GM12878 (cell line): ENCODE measurements at regions not wholly inside any gene's neighbourhood (a gene's known extent, or its start where the extent isn't known, plus 50 kb on each side); places are given as distances from the start of the nearest gene placed in this dataset.

Source experiments
- ATAC-seq: fragments of 200-7000 bp; cut with Tn5 transposase; 3 replicates; pipeline ENCODE4 v1.9.1; 2020; ENCODE audit warnings: mild to moderate bottlenecking, moderate library complexity
- BruUV-seq: library from RNA; stranded (reverse); fragments of 400-500 nt; replicated peaks from 2 replicates; lab custom pipeline; 2021; lab: Mats Ljungman, UMichigan
- CTCF ChIA-PET: fragments of 300-600 bp; sonication (Branson Sonifier 250); formaldehyde crosslinking; extraction: SDS; loops from one replicate; lab custom pipeline; 2021; ENCODE audit warnings: inconsistent platforms; lab: Yijun Ruan, JAX
- POLR2A ChIA-PET: fragments of 350-600 bp; formaldehyde crosslinking; extraction: SDS; loops from one replicate; lab custom pipeline; 2021; ENCODE audit warnings: inconsistent platforms; lab: Charles Lee
- RAD21 ChIA-PET: fragments of 300-600 bp; sonication (Branson Sonifier 250); formaldehyde crosslinking; loops from one replicate; lab custom pipeline; 2023; ENCODE audit warnings: antibody characterized with exemption; ENCODE audit not compliant: unreplicated experiment; lab: Charles Lee
- SMC1A ChIA-PET: fragments of 300-600 bp; sonication (Branson Sonifier 250); formaldehyde crosslinking; loops from one replicate; lab custom pipeline; 2023; ENCODE audit not compliant: unreplicated experiment, uncharacterized antibody; lab: Charles Lee
- DNase-seq: peaks from one replicate; pipeline ENCODE4 v3.0.0-alpha.2; 2011; ENCODE audit warnings: low read depth, low spot score
- FAIRE-seq: peaks from 3 replicates; lab custom pipeline; 2011; peaks lifted over from hg19 to GRCh38; lab: Jason Lieb, UNC
- H2AFZ ChIP-seq: 2 replicates; pipeline ENCODE4 v1.6.0; 2011; ENCODE audit warnings: low read depth, low read length, control low read depth; ENCODE audit not compliant: control insufficient read depth
- H3K27ac ChIP-seq: 2 replicates; pipeline ENCODE4 v1.5.1; 2011; ENCODE audit warnings: control low read depth; ENCODE audit not compliant: control insufficient read depth, insufficient read depth
- H3K27me3 ChIP-seq, 2 experiments: replicated peaks in 1 of 2; 2 replicates each; pipeline versions ENCODE4 v1.6.0 to v1.6.1; 2011; ENCODE audit warnings: low read length in 1 of 2; ENCODE audit not compliant: control insufficient read depth in 2 of 2, insufficient read depth in 2 of 2
- H3K36me3 ChIP-seq, 2 experiments: 2 replicates each; pipeline ENCODE4 v1.5.1; 2011; ENCODE audit warnings: low read length in 1 of 2; ENCODE audit not compliant: control insufficient read depth in 2 of 2, insufficient read depth in 2 of 2
- H3K4me1 ChIP-seq: 2 replicates; pipeline ENCODE4 v1.6.1; 2011; ENCODE audit warnings: mild to moderate bottlenecking, low read length, moderate library complexity, mixed read lengths; ENCODE audit not compliant: control insufficient read depth, insufficient read depth
- H3K4me2 ChIP-seq: 2 replicates; pipeline ENCODE4 v1.6.0; 2011; ENCODE audit warnings: control low read depth; ENCODE audit not compliant: control insufficient read depth, insufficient read depth
- H3K4me3 ChIP-seq: fragments of 200-600 bp; sonication (generic); 2 replicates; pipeline ENCODE4 v1.5.1; 2016
- H3K79me2 ChIP-seq: 2 replicates; pipeline ENCODE4 v1.6.0; 2011; ENCODE audit warnings: low read length; ENCODE audit not compliant: control insufficient read depth, insufficient read depth
- H3K9ac ChIP-seq: 2 replicates; pipeline ENCODE4 v1.8.0; 2011; ENCODE audit warnings: low read length, control low read depth, mixed read lengths; ENCODE audit not compliant: control insufficient read depth, insufficient read depth
- H3K9me3 ChIP-seq: replicated peaks from 3 replicates; pipeline ENCODE4 v1.5.1; 2011; ENCODE audit warnings: mild to moderate bottlenecking, low read length; ENCODE audit not compliant: control insufficient read depth, insufficient read depth
- H4K20me1 ChIP-seq: 2 replicates; pipeline ENCODE4 v1.6.0; 2011; ENCODE audit not compliant: control insufficient read depth, insufficient read depth
- BCL3 ChIP-seq: IDR thresholded peaks from 2 replicates; pipeline ENCODE4 v1.6.1; 2011; ENCODE audit warnings: borderline replicate concordance, low read depth, mild to moderate bottlenecking, moderate library complexity, low read length; ENCODE audit not compliant: insufficient read depth, poor library complexity, severe bottlenecking
- CREB1 ChIP-seq: IDR thresholded peaks from 2 replicates; pipeline ENCODE4 v1.6.1; 2012; ENCODE audit warnings: low read depth, mild to moderate bottlenecking, inconsistent platforms
- POLR2AphosphoS5 ChIP-seq: IDR thresholded peaks from 2 replicates; pipeline ENCODE4 v1.6.1; 2011; ENCODE audit warnings: mild to moderate bottlenecking, low read length, inconsistent platforms
- SMAD1 ChIP-seq: fragments of 450-650 bp; IDR thresholded peaks from 2 replicates; pipeline ENCODE4 v1.6.1; 2018; ENCODE audit warnings: mild to moderate bottlenecking, low read depth; ENCODE audit not compliant: partially characterized antibody
- SMAD5 ChIP-seq: IDR thresholded peaks from 2 replicates; pipeline ENCODE4 v1.6.1; 2016; ENCODE audit warnings: antibody characterized with exemption, low read depth
- TCF3 ChIP-seq: IDR thresholded peaks from 2 replicates; pipeline ENCODE4 v1.6.1; 2012; ENCODE audit warnings: low read depth, mild to moderate bottlenecking, low read length, borderline replicate concordance; ENCODE audit not compliant: insufficient read depth
- WGBS: methylation state at CpG from one replicate; pipeline ENCODE4 v1.1.6; 2016; ENCODE audit warnings: low lambda C conversion rate; ENCODE audit not compliant: insufficient replicate concordance, insufficient coverage; ENCODE audit errors: missing lambda C conversion rate; 5-methylcytosine and 5-hydroxymethylcytosine counted together
- in situ Hi-C: fragments of 300-500 bp; cut with MboI; formaldehyde crosslinking; loops from 9 replicates; pipeline ENCODE4 v1.14.3; 2018; ENCODE audit warnings: mixed read lengths
- intact Hi-C: fragments of 100-400 bp; cut with micrococcal nuclease; formaldehyde crosslinking; loops from one replicate; pipeline ENCODE4 v1.14.2; 2022; ENCODE audit not compliant: unreplicated experiment
- TF ChIP-seq, protein P1 (sequence below): IDR thresholded peaks from 2 replicates; pipeline ENCODE4 v1.6.1; 2011; ENCODE audit warnings: borderline replicate concordance, low read depth, mild to moderate bottlenecking, moderate library complexity, mixed read lengths, low read length; ENCODE audit not compliant: insufficient read depth; ENCODE audit errors: extremely low read length

GRCh38 chr14:105659935-105660527 lies 133.6 kb downstream of the TMEM121 start:
- H3K9ac ChIP-seq, result no peak overlapping the region
- intact Hi-C loops (no loop called here), in situ Hi-C loops (loop anchor here (10.0 to 25.0 kb wide), 3 partner anchors 55 to 477 kb away; no protein-coding TSS in a partner anchor)
- CTCF ChIA-PET, result no interaction called here
- no peak overlapping the region for H3K27ac ChIP-seq
- SMC1A ChIA-PET, result interaction anchor here (0.8 kb wide), 1 partner anchor 12 kb away, joined by 3 read pairs; no protein-coding TSS in a partner anchor
- no TSS peak for BruUV-seq
- ATAC-seq (no peak), FAIRE-seq (no peak), DNase-seq (no peak)
- H3K9me3 ChIP-seq, result peaks cover 5% of the 10 kb centered on the region; the same call in 2 of the 3 replicates
- POLR2A ChIA-PET, result no interaction called here
- H3K4me3 ChIP-seq, result no peak overlapping the region
- RAD21 ChIA-PET, result no interaction called here
- no peaks in the 10 kb centered on the region for H3K36me3 ChIP-seq
- H3K27me3 ChIP-seq, result no peaks in the 10 kb centered on the region
- no peak overlapping the region for H3K4me2 ChIP-seq
- H4K20me1 ChIP-seq, result no peaks in the 10 kb centered on the region
- WGBS, result 84% methylated on average over 9 of the region's 9 CpGs
- no peaks in the 10 kb centered on the region for H3K79me2 ChIP-seq
- TF ChIP-seq CREB1 (peak; percentile 39; the same call in 1 of the 2 replicates), TCF3 (0 out of 2 replicates have a peak, but pooled peaks have one; percentile 17), SMAD5 (no peak)
- TF ChIP-seq, protein P1, sequence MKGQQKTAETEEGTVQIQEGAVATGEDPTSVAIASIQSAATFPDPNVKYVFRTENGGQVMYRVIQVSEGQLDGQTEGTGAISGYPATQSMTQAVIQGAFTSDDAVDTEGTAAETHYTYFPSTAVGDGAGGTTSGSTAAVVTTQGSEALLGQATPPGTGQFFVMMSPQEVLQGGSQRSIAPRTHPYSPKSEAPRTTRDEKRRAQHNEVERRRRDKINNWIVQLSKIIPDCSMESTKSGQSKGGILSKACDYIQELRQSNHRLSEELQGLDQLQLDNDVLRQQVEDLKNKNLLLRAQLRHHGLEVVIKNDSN, result no peak
- TF ChIP-seq, all 136 proteins: peak for 2
- Histone ChIP-seq H2AFZ (no peak overlapping the region), H3K4me1 (no peaks in the 10 kb centered on the region)

- Histone ChIP-seq H3K27me3 (no peaks in the 10 kb centered on the region), H3K4me1 (no peaks in the 10 kb centered on the region), H2AFZ (no peak overlapping the region), H4K20me1 (no peaks in the 10 kb centered on the region), H3K9me3 (peaks cover 5% of the 10 kb centered on the region; the same call in 2 of the 3 replicates), H3K36me3 (no peaks in the 10 kb centered on the region), H3K9ac (no peak overlapping the region), H3K27ac (no peak overlapping the region), H3K79me2 (no peaks in the 10 kb centered on the region), H3K4me3 (no peak overlapping the region), H3K4me2 (no peak overlapping the region)
- intact Hi-C loops, result no loop called here
- WGBS, result 67% methylated on average over 7 of the region's 11 CpGs
- BruUV-seq, result no TSS peak
- RAD21 ChIA-PET, result no interaction called here
- SMC1A ChIA-PET, result no interaction called here
- peak; percentile 18 for FAIRE-seq
- ATAC-seq, result no peak
- CTCF ChIA-PET, result no interaction called here
- POLR2A ChIA-PET, result no interaction called here
- DNase-seq, result no peak
- in situ Hi-C loops, result loop anchor here (25.0 kb wide), 2 partner anchors 351 to 476 kb away; no protein-coding TSS in a partner anchor
- TF ChIP-seq SMAD1, result no peak
- TF ChIP-seq BCL3, result peak; percentile 71
- peak; percentile 44; the same call in 1 of the 2 replicates for TF ChIP-seq CREB1
- no peak for TF ChIP-seq POLR2AphosphoS5
Measured at GRCh38 chr14:105660816-105661531, 134.6 kb downstream of the TMEM121 start.
